ENCODE measurements at regions not wholly inside any gene's neighbourhood (a gene's known extent, or its start where the extent isn't known, plus 50 kb on each side); places are given as distances from the start of the nearest gene placed in this dataset.

GRCh38 chr2:19500126-19500525 lies 141.7 kb upstream of the OSR1 start:
- no peaks in the 10 kb centered on the region for H3K36me3 ChIP-seq (ENCODE audit: insufficient read depth)
- H3K79me2 ChIP-seq (ENCODE audit: insufficient read depth, low read depth), result no peaks in the 10 kb centered on the region
- no peaks in the 10 kb centered on the region for H4K20me1 ChIP-seq (ENCODE audit: insufficient read depth)
- TF ChIP-seq CTCF (conservative IDR thresholded peaks at IDR 0.05; ENCODE audit: low read depth, low read length), result no peak
- no peaks in the 10 kb centered on the region for H3K27me3 ChIP-seq (ENCODE audit: insufficient read depth, low read depth)
- H3K9ac ChIP-seq, result no peak overlapping the region
- H2AFZ ChIP-seq (ENCODE audit: low read depth), result no peak overlapping the region
- no peak overlapping the region for H3K4me3 ChIP-seq (IDR thresholded peaks at IDR 0.05; ENCODE audit: insufficient read depth, low read depth, low read length)
- H3K27ac ChIP-seq, result no peak overlapping the region
- no peak overlapping the region for H3K4me2 ChIP-seq
- H3K4me1 ChIP-seq (ENCODE audit: low read depth, poor library complexity, severe bottlenecking), result no peaks in the 10 kb centered on the region

GRCh38 chr2:19496646-19497045 lies 138.2 kb upstream of the OSR1 start:
- H4K20me1 ChIP-seq (ENCODE audit: insufficient read depth), result no peaks in the 10 kb centered on the region
- no peak for TF ChIP-seq CTCF (conservative IDR thresholded peaks at IDR 0.05; ENCODE audit: low read depth, low read length)

GRCh38 chr2:19494241-19494640 lies 135.8 kb upstream of the OSR1 start:
- H3K4me2 ChIP-seq, result no peak overlapping the region
- H3K79me2 ChIP-seq (ENCODE audit: insufficient read depth, low read depth), result no peaks in the 10 kb centered on the region
- H3K27ac ChIP-seq, result no peak overlapping the region
- no peak for TF ChIP-seq CTCF (conservative IDR thresholded peaks at IDR 0.05; ENCODE audit: low read depth, low read length)
- no peaks in the 10 kb centered on the region for H3K27me3 ChIP-seq (ENCODE audit: insufficient read depth, low read depth)
- no peaks in the 10 kb centered on the region for H4K20me1 ChIP-seq (ENCODE audit: insufficient read depth)
- H3K36me3 ChIP-seq (ENCODE audit: insufficient read depth), result no peaks in the 10 kb centered on the region
- H2AFZ ChIP-seq (ENCODE audit: low read depth), result no peak overlapping the region
- no peaks in the 10 kb centered on the region for H3K4me1 ChIP-seq (ENCODE audit: low read depth, poor library complexity, severe bottlenecking)
- H3K9ac ChIP-seq, result no peak overlapping the region
- no peak overlapping the region for H3K4me3 ChIP-seq (IDR thresholded peaks at IDR 0.05; ENCODE audit: insufficient read depth, low read depth, low read length)

More at GRCh38 chr2:19496646-19497045, 138.2 kb upstream of the OSR1 start:
- H3K27me3 ChIP-seq (ENCODE audit: insufficient read depth, low read depth), result no peaks in the 10 kb centered on the region
- no peak overlapping the region for H3K27ac ChIP-seq
- no peaks in the 10 kb centered on the region for H3K4me1 ChIP-seq (ENCODE audit: low read depth, poor library complexity, severe bottlenecking)
- no peak overlapping the region for H2AFZ ChIP-seq (ENCODE audit: low read depth)
- H3K79me2 ChIP-seq (ENCODE audit: insufficient read depth, low read depth), result no peaks in the 10 kb centered on the region
- H3K4me3 ChIP-seq (IDR thresholded peaks at IDR 0.05; ENCODE audit: insufficient read depth, low read depth, low read length), result no peak overlapping the region
- no peaks in the 10 kb centered on the region for H3K36me3 ChIP-seq (ENCODE audit: insufficient read depth)
- H3K4me2 ChIP-seq, result no peak overlapping the region
- H3K9ac ChIP-seq, result no peak overlapping the region

- no peaks in the 10 kb centered on the region for H3K36me3 ChIP-seq (ENCODE audit: insufficient read depth)
- TF ChIP-seq CTCF (conservative IDR thresholded peaks at IDR 0.05; ENCODE audit: low read depth, low read length), result no peak
Measured at GRCh38 chr2:19491796-19492195, 133.4 kb upstream of the OSR1 start.

More at GRCh38 chr2:19491796-19492195, 133.4 kb upstream of the OSR1 start:
- Histone ChIP-seq H4K20me1 (ENCODE audit: insufficient read depth) (no peaks in the 10 kb centered on the region), H3K27me3 (ENCODE audit: insufficient read depth, low read depth) (no peaks in the 10 kb centered on the region), H3K4me2 (no peak overlapping the region), H3K27ac (no peak overlapping the region), H3K4me3 (IDR thresholded peaks at IDR 0.05; ENCODE audit: insufficient read depth, low read depth, low read length) (no peak overlapping the region), H3K4me1 (ENCODE audit: low read depth, poor library complexity, severe bottlenecking) (no peaks in the 10 kb centered on the region), H3K79me2 (ENCODE audit: insufficient read depth, low read depth) (no peaks in the 10 kb centered on the region), H3K9ac (no peak overlapping the region), H2AFZ (ENCODE audit: low read depth) (no peak overlapping the region)

Measured in KMS-11 (cell line).